Activated CD4-positive, alpha-beta T cell treated with anti-CD3 and anti-CD28 coated beads, Interleukin-2, amount 10 ng/mL, durations not matched to agents 24 days and 14 days (primary cell): ENCODE measurements at regions not wholly inside any gene's neighbourhood (a gene's known extent, or its start where the extent isn't known, plus 50 kb on each side); places are given as distances from the start of the nearest gene placed in this dataset.
A peak's percentile ranks its signal among the peaks of the same experiment; 100 is the strongest.
"Not testable (repeated sequence)": the region's sequence is repeated elsewhere in the genome, so short reads cannot be mapped to it uniquely, and the experiment has no call there.

ENCODE experiments used
- DNase-seq: peaks from one replicate; pipeline ENCODE4 v3.0.0; 2022
- H3K27ac Mint-ChIP-seq: one replicate; pipeline ENCODE4 v1.8.0; 2022; ENCODE audit warnings: mild to moderate bottlenecking, mixed read lengths
- H3K27me3 Mint-ChIP-seq: one replicate; pipeline ENCODE4 v1.8.0; 2022; ENCODE audit warnings: mixed read lengths
- H3K36me3 Mint-ChIP-seq: one replicate; pipeline ENCODE4 v1.8.0; 2022; ENCODE audit warnings: low read depth, mild to moderate bottlenecking, mixed read lengths
- H3K4me1 Mint-ChIP-seq: one replicate; pipeline ENCODE4 v1.8.0; 2021; ENCODE audit warnings: mixed read lengths
- H3K4me3 Mint-ChIP-seq: one replicate; pipeline ENCODE4 v1.8.0; 2022; ENCODE audit warnings: mild to moderate bottlenecking, moderate library complexity, mixed read lengths
- H3K9me3 Mint-ChIP-seq: one replicate; pipeline ENCODE4 v1.8.0; 2021; ENCODE audit warnings: mixed read lengths
- intact Hi-C: fragments of 100-400 bp; cut with micrococcal nuclease; formaldehyde crosslinking; loops from one replicate; pipeline ENCODE4 v1.15.1; 2023

DNA sequence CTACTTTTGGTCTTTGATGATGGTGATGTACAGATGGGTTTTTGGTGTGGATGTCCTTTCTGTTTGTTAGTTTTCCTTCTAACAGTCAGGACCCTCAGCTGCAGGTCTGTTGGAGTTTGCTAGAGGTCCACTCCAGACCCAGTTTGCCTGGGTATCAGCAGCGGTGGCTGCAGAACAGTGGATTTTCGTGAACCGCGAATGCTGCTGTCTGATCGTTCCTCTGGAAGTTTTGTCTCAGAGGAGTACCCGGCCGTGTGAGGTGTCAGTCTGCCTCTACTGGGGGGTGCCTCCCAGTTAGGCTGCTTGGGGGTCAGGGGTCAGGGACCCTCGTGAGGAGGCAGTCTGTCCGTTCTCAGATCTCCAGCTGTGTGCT, 56.6 kb upstream of the TNFAIP8 start:
- H3K36me3 Mint-ChIP-seq = peaks cover 36% of the 10 kb centered on the region
- H3K4me3 Mint-ChIP-seq = peak overlapping the region; percentile 92
- DNase-seq, H3K9me3 Mint-ChIP-seq, H3K27me3 Mint-ChIP-seq, intact Hi-C loops: not testable (repeated sequence)
- peak overlapping the region; percentile 98 for H3K27ac Mint-ChIP-seq
- H3K4me1 Mint-ChIP-seq = peaks cover 53% of the 10 kb centered on the region

GRCh38 chr5:119299615-119300310, 56.1 kb upstream of the TNFAIP8 start:
- peak; percentile 95 for DNase-seq
- peaks cover 55% of the 10 kb centered on the region for H3K4me1 Mint-ChIP-seq

DNA sequence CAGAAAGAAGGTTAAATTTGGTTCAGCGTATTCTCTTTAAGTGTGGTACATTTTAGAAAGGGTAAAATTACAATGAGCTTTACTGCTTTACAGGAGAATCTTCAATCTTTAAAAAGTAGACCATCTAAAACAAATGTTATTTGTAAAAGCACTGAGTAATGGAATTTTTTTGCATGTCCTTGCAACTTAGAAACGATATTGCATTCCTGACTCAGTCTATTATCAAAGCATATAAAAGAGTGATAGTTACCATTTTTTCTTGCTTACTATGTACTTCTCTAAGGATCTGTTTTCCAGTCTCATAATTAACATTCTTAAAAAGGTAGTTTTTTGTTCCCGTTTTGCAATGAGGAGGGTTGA, 55.5 kb upstream of the TNFAIP8 start:
- peaks cover 60% of the 10 kb centered on the region for H3K4me1 Mint-ChIP-seq
- no peaks in the 10 kb centered on the region for H3K27me3 Mint-ChIP-seq
- intact Hi-C loops = loop anchor here (1.0 kb wide), 3 partner anchors 9 to 32 kb away; no protein-coding TSS in a partner anchor
- peaks cover 29% of the 10 kb centered on the region for H3K36me3 Mint-ChIP-seq
- H3K9me3 Mint-ChIP-seq = no peaks in the 10 kb centered on the region
- DNase-seq = no peak
- peak overlapping the region; percentile 92 for H3K4me3 Mint-ChIP-seq
- peak overlapping the region; percentile 98 for H3K27ac Mint-ChIP-seq

More at GRCh38 chr5:119299615-119300310, 56.1 kb upstream of the TNFAIP8 start:
- Mint-ChIP-seq H3K36me3 (peaks cover 34% of the 10 kb centered on the region), H3K27ac (peak overlapping the region; percentile 98), H3K4me3 (peak overlapping the region; percentile 92)
- intact Hi-C loops = loop anchor here (1.0 kb wide), 3 partner anchors 10 to 31 kb away; no protein-coding TSS in a partner anchor
- H3K27me3 Mint-ChIP-seq, H3K9me3 Mint-ChIP-seq: not testable (repeated sequence)

- no peak for DNase-seq
- Mint-ChIP-seq H3K9me3 (no peaks in the 10 kb centered on the region), H3K27me3 (no peaks in the 10 kb centered on the region), H3K36me3 (peaks cover 29% of the 10 kb centered on the region), H3K27ac (peak overlapping the region; percentile 54), H3K4me3 (peak overlapping the region; percentile 92), H3K4me1 (peaks cover 67% of the 10 kb centered on the region)
- intact Hi-C loops = no loop called here
Measured at GRCh38 chr5:119301210-119301609, 54.6 kb upstream of the TNFAIP8 start.

DNA sequence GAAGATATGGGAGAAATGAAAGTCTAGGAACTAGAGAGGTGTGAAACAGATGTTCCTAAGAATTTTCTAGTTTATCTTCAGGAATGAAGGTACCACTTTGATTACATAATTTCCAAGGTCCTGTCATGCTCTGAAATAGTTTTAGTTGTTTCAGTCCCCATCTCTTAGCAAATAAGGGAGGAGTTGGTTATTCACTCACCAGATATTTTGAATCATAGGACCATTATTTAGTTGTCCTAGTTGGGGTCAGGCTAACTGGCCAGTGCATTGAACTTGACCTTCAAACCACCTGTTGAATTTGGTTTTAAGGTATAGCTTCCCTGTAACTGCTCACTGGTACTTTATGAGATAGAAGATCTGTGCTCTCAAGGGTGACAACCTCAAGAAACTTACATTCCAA, 53.9 kb upstream of the TNFAIP8 start:
- peaks cover 71% of the 10 kb centered on the region for H3K4me1 Mint-ChIP-seq
- no peak for DNase-seq
- intact Hi-C loops = no loop called here
- H3K9me3 Mint-ChIP-seq = no peaks in the 10 kb centered on the region
- H3K36me3 Mint-ChIP-seq = peaks cover 28% of the 10 kb centered on the region
- peak overlapping the region; percentile 54 for H3K4me3 Mint-ChIP-seq
- peak overlapping the region; percentile 8 for H3K27ac Mint-ChIP-seq
- no peaks in the 10 kb centered on the region for H3K27me3 Mint-ChIP-seq

GRCh38 chr5:119302449-119302848, 53.4 kb upstream of the TNFAIP8 start:
- Mint-ChIP-seq H3K4me3 (peak overlapping the region; percentile 54), H3K36me3 (peaks cover 26% of the 10 kb centered on the region), H3K27me3 (no peaks in the 10 kb centered on the region), H3K27ac (peak overlapping the region; percentile 82), H3K4me1 (peaks cover 75% of the 10 kb centered on the region), H3K9me3 (no peaks in the 10 kb centered on the region)
- intact Hi-C loops = no loop called here
- DNase-seq = no peak

DNA sequence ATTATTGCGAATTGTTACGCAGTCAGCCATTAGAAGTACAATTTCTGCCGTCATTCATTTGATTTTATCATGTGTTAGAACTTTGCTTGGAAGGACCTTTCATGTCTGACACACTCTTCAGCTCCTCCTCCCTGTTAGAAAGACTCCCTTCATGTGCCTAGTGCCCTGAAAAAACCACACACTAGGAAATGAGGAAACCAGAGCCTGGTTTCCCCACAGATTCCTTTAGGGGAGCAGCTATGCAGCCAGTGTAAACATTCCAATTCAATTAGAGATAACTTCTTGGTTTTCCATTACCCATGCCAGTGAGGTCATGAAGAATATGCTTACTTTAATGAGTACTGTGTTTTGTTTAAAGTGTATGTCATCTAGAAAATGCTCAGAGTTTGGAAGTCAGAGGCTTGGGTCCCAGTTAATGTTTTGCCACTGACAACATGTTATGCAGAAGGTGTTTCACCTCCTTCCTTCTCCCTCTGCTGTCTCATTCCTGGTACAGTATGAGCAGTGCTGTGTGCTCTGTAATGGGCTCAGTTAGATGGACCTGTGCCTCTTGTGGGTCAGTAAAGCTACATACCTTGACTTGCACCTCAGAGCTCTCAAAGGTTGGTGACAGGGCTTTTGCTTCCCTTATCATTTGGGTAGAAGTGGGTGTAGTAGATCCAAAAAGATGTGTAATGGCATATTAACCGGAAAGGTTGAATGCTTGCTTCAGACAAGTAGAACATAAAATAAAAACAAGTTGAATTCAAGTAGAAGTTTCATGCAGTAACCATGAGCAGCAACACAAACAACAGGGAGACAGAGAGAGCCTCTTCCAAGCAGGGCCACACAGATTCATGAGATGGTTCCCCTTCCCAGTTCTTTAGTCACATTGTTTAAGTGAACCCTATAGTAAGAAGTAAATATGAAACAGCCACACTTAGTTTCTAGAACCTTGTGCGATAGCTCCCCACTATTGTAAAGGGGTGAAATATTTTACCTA, 52.6 kb upstream of the TNFAIP8 start:
- no peaks in the 10 kb centered on the region for H3K9me3 Mint-ChIP-seq
- peaks cover 76% of the 10 kb centered on the region for H3K4me1 Mint-ChIP-seq
- H3K27ac Mint-ChIP-seq = peak overlapping the region; percentile 82
- H3K36me3 Mint-ChIP-seq = peaks cover 23% of the 10 kb centered on the region
- DNase-seq = peak; percentile 62
- H3K27me3 Mint-ChIP-seq = no peaks in the 10 kb centered on the region
- H3K4me3 Mint-ChIP-seq = peak overlapping the region; percentile 54
- intact Hi-C loops = no loop called here

DNA sequence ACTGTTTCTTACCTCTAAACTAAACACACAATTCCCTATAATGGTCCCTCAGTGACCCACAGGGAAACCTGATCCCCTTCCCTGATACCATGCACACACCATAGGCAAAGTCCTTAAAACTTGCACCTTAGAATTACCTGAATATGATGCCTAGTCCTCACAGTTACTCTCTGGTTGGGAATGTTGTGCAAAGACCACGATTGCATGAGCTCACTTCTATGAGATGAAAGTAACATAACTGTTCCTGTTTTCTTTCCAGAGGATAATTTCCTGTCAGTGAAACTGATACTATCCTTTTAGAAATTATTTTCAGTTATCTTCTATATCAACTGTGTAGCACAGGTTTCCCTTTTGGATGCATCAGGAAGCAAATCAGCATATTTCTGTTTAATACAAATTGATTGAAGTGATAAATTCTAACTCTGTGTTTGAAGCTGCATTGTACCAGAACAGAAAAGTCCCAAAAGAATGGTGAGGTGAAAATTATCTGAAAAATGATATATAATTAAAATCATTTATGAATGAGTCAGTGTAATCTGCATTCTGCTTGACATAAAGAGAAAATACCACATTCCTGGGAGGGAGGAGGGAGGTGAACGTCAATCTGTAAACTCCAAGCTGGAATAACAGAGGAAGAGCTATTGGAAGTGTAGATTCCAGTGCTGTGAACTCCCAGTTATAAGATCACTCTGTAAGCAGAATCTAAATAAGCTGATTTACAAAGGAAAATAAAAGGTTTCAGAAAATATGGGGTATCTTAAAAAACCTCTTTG, 51.2 kb upstream of the TNFAIP8 start:
- Mint-ChIP-seq H3K27ac (peak overlapping the region; percentile 62), H3K27me3 (no peaks in the 10 kb centered on the region), H3K36me3 (peaks cover 27% of the 10 kb centered on the region), H3K9me3 (no peaks in the 10 kb centered on the region), H3K4me1 (peaks cover 82% of the 10 kb centered on the region), H3K4me3 (peak overlapping the region; percentile 27)
- intact Hi-C loops = no loop called here
- no peak for DNase-seq
